Prostate gland (tissue), 2 donors: ENCODE measurements at regions not wholly inside any gene's neighbourhood (a gene's known extent, or its start where the extent isn't known, plus 50 kb on each side); places are given as distances from the start of the nearest gene placed in this dataset.

ENCODE experiments used
- POLR2A ChIP-seq: fragments of 450-650 bp; IDR thresholded peaks from one replicate; pipeline ENCODE4 v1.6.1; 2016; ENCODE audit warnings: antibody characterized with exemption, mild to moderate bottlenecking
- TF ChIP-seq, protein P1 (sequence below), 4 experiments: fragments of 200-600 bp in 2 of 4; fragments of 450-650 bp in 2 of 4; sonication (generic) in 2 of 4; IDR thresholded peaks; 1 replicate in 3 of 4; 2 replicates in 1 of 4; pipeline ENCODE4 v1.5.1; 2016 to 2019; ENCODE audit warnings: antibody characterized with exemption in 4 of 4, mild to moderate bottlenecking in 2 of 4, moderate library complexity in 2 of 4

DNA sequence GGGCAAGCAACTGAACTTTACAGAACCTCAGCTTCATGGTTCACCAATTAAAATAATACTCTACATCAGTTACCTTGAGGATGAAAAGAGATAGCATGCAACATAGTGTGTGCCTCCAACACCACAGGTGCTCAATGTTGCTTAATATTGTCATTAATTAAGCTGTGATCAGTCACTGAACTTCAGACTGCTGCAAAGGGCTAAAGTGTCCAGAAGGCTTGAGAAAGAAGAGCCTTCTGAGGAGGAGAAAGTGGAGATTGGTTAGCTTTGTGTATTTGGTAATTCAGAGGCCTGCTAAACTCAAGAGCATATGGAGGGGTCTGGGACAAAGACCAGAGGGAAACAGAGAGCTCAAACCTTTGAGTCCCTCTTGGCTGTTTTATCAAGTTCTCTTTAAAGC lies 66.3 kb upstream of the SELENOP start:
- no peak for TF ChIP-seq POLR2A
- TF ChIP-seq, protein P1, sequence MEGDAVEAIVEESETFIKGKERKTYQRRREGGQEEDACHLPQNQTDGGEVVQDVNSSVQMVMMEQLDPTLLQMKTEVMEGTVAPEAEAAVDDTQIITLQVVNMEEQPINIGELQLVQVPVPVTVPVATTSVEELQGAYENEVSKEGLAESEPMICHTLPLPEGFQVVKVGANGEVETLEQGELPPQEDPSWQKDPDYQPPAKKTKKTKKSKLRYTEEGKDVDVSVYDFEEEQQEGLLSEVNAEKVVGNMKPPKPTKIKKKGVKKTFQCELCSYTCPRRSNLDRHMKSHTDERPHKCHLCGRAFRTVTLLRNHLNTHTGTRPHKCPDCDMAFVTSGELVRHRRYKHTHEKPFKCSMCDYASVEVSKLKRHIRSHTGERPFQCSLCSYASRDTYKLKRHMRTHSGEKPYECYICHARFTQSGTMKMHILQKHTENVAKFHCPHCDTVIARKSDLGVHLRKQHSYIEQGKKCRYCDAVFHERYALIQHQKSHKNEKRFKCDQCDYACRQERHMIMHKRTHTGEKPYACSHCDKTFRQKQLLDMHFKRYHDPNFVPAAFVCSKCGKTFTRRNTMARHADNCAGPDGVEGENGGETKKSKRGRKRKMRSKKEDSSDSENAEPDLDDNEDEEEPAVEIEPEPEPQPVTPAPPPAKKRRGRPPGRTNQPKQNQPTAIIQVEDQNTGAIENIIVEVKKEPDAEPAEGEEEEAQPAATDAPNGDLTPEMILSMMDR (IDR thresholded peaks at IDR 0.05), result no peak
